IPS DF 6.9 (cell line): ENCODE measurements at regions not wholly inside any gene's neighbourhood (a gene's known extent, or its start where the extent isn't known, plus 50 kb on each side); places are given as distances from the start of the nearest gene placed in this dataset.

ENCODE experiments used
- DNase-seq: peaks from one replicate; pipeline ENCODE4 v3.0.0-alpha.2; 2013; ENCODE audit warnings: low read depth, low spot score
- H3K27ac ChIP-seq: one replicate; pipeline ENCODE4 v1.5.1; 2013; ENCODE audit warnings: low read length, control low read depth
- H3K27me3 ChIP-seq: 2 replicates; pipeline ENCODE4 v1.6.1; 2013; ENCODE audit warnings: mild to moderate bottlenecking, low read length; ENCODE audit not compliant: control insufficient read depth, insufficient read depth
- H3K36me3 ChIP-seq: 2 replicates; pipeline ENCODE4 v1.6.1; 2013; ENCODE audit warnings: low read length; ENCODE audit not compliant: control insufficient read depth, insufficient read depth
- H3K4me1 ChIP-seq: 2 replicates; pipeline ENCODE4 v1.6.1; 2013; ENCODE audit warnings: low read length; ENCODE audit not compliant: control insufficient read depth, insufficient read depth
- H3K4me3 ChIP-seq: 2 replicates; pipeline ENCODE4 v1.5.1; 2013; ENCODE audit warnings: mild to moderate bottlenecking, low read length
- H3K9me3 ChIP-seq: 2 replicates; pipeline ENCODE4 v1.6.1; 2013; ENCODE audit warnings: low read length, inconsistent platforms; ENCODE audit not compliant: control insufficient read depth, insufficient read depth
- WGBS: extraction: QIAGEN DNeasy Blood & Tissue Kit; methylation state at CpG from one replicate; pipeline ENCODE4 v1.1.7; 2013; ENCODE audit warnings: mixed read lengths, missing lambda C conversion rate; ENCODE audit not compliant: insufficient read length, insufficient coverage; 5-methylcytosine and 5-hydroxymethylcytosine counted together

- Histone ChIP-seq H3K27me3 (no peaks in the 10 kb centered on the region), H3K36me3 (no peaks in the 10 kb centered on the region), H3K9me3 (no peaks in the 10 kb centered on the region), H3K4me1 (no peaks in the 10 kb centered on the region), H3K4me3 (no peak overlapping the region), H3K27ac (no peak overlapping the region)
- DNase-seq: no peak
- no CpG with 5 or more reads among the region's 1 CpG for WGBS
These were observed 464.7 kb upstream of the FAM47C start for GRCh38 chrX:36543499-36543898.

DNA sequence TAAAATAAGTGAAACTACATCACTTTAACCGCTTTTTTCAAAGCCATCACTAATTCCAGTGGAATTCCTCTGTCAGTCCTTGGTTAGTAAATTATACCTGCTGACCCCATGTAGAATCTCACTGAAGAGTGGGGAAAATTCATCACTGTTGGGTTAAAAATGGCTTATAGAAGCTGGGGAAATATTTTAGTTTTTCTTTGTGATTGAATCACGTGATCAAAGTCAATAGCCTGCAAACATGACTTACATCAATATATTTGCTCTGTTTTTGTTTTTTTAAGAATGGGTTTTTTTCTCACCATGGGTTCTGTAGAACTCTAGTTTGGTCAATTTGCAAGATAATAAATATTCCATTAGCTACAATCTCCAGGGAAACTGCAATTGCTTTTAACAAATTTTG, 445.2 kb upstream of the FAM47C start:
- Histone ChIP-seq H3K4me1 (no peaks in the 10 kb centered on the region), H3K9me3 (no peaks in the 10 kb centered on the region), H3K4me3 (no peak overlapping the region), H3K27ac (no peak overlapping the region), H3K36me3 (no peaks in the 10 kb centered on the region), H3K27me3 (no peaks in the 10 kb centered on the region)
- no CpG with 5 or more reads among the region's 2 CpGs for WGBS
- DNase-seq: no peak

DNA sequence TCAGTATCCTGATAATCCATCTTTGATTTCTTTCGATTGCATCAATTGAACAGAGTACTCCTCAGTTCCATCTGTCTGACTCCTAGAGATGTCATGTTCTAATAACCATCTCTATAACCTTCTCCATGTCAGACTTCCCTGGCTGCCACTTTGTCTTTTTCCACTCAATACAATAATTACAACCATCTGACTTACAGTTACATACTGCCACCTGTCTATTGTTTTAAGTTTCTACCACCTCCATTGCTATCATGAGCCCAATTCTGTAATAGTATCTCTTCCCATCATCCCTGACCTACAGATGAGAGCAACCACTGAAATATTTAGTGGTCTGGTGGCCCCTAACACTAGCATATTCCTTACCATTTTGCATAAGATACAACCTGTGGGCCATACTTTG, 439.2 kb upstream of the FAM47C start:
- Histone ChIP-seq H3K4me3 (no peak overlapping the region), H3K4me1 (no peaks in the 10 kb centered on the region), H3K36me3 (no peaks in the 10 kb centered on the region), H3K9me3 (no peaks in the 10 kb centered on the region), H3K27ac (no peak overlapping the region), H3K27me3 (no peaks in the 10 kb centered on the region)
- DNase-seq: no peak
- no CpG with 5 or more reads among the region's 1 CpG for WGBS

DNA sequence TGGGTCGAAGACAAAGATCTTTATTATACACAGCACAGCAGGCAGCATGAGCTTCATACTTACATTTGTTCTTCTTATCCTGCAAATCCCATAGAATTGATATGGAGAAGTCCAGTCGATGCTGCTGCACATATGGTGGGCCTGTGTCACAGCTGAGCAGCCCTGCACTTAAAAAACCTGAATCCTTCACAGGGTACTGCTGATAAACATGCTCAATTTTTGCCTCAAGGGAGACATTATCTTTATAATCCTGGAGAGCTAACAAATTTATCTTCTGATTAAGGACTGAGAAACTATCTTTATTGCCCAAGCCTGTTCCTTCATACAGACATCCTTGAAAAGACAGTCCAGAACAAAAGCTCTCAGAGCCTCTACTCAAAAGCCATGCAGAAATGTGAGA, 434.4 kb upstream of the FAM47C start:
- Histone ChIP-seq H3K4me3 (no peak overlapping the region), H3K9me3 (no peaks in the 10 kb centered on the region), H3K27me3 (no peaks in the 10 kb centered on the region), H3K4me1 (peaks cover 2% of the 10 kb centered on the region; the same call in 1 of the 2 replicates), H3K36me3 (no peaks in the 10 kb centered on the region), H3K27ac (no peak overlapping the region)
- WGBS: no CpG with 5 or more reads among the region's 2 CpGs
- DNase-seq: no peak

- no CpG with 5 or more reads among the region's 3 CpGs for WGBS
- Histone ChIP-seq H3K27me3 (no peaks in the 10 kb centered on the region), H3K9me3 (no peaks in the 10 kb centered on the region), H3K27ac (no peak overlapping the region), H3K4me1 (peaks cover 2% of the 10 kb centered on the region; the same call in 1 of the 2 replicates), H3K4me3 (no peak overlapping the region), H3K36me3 (no peaks in the 10 kb centered on the region)
- peak; percentile 13 for DNase-seq
These were observed 432.5 kb upstream of the FAM47C start for GRCh38 chrX:36575670-36576069.

DNA sequence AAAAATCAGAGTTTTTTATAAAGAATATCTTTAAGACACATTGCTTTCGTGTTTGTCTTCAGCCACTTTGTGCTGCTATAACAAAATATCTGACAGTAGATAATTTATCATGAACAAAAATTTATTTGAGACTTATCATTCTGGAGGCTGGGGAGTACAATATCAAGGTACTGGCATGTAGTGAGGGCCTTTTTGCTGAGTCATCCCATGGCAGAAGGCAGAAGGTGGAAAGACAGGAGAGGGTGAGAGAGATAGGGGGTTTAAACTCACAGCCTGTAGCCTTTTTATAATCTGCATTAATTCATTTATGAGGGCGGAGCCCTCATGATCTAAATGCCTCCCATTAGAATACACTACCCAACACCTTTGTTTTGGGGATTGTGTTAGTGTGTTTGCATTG, 431.2 kb upstream of the FAM47C start:
- no peaks in the 10 kb centered on the region for H3K36me3 ChIP-seq
- no peaks in the 10 kb centered on the region for H3K9me3 ChIP-seq
- no CpG with 5 or more reads among the region's 2 CpGs for WGBS
- no peak for DNase-seq
- H3K4me3 ChIP-seq: no peak overlapping the region
- H3K4me1 ChIP-seq: peaks cover 2% of the 10 kb centered on the region; the same call in 1 of the 2 replicates
- H3K27ac ChIP-seq: no peak overlapping the region
- H3K27me3 ChIP-seq: no peaks in the 10 kb centered on the region

DNA sequence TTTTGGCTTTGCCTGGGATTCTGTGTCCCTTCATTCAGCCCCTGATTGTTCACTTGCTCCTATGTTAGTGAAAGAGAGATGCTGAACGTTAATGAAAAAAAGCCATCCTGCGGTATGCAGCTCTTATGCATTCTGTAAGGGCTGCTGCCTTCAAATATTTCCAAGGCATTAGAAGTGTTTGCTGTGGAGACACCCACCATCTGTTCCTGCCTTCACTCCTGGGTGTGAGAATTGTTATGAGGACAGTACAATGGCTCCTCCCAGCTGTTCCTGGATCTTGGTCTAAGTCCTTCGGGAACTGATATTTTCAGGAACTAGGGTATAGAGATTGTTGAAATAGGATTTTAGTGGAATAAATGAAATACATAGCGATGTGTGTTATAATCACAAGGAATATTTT, 427.1 kb upstream of the FAM47C start:
- WGBS: 100% methylated on average over 1 of the region's 4 CpGs
- no peaks in the 10 kb centered on the region for H3K9me3 ChIP-seq
- no peak for DNase-seq

GRCh38 chrX:36583674-36584073, 424.5 kb upstream of the FAM47C start:
- no peaks in the 10 kb centered on the region for H3K9me3 ChIP-seq
- no peaks in the 10 kb centered on the region for H3K4me1 ChIP-seq
- H3K4me3 ChIP-seq: no peak overlapping the region
- H3K27me3 ChIP-seq: no peaks in the 10 kb centered on the region
- DNase-seq: no peak
- H3K36me3 ChIP-seq: no peaks in the 10 kb centered on the region
- no CpG with 5 or more reads among the region's 6 CpGs for WGBS
- H3K27ac ChIP-seq: no peak overlapping the region

More for the DNA sequence above, 427.1 kb upstream of the FAM47C start:
- Histone ChIP-seq H3K36me3 (no peaks in the 10 kb centered on the region), H3K4me3 (no peak overlapping the region), H3K27me3 (no peaks in the 10 kb centered on the region), H3K4me1 (no peaks in the 10 kb centered on the region), H3K27ac (no peak overlapping the region)

- Histone ChIP-seq H3K36me3 (no peaks in the 10 kb centered on the region), H3K27ac (no peak overlapping the region), H3K27me3 (no peaks in the 10 kb centered on the region), H3K9me3 (no peaks in the 10 kb centered on the region), H3K4me3 (no peak overlapping the region), H3K4me1 (no peaks in the 10 kb centered on the region)
- WGBS: no CpG with 5 or more reads among the region's 4 CpGs
- no peak for DNase-seq
These were observed 398.3 kb upstream of the FAM47C start for GRCh38 chrX:36609616-36610585.

DNA sequence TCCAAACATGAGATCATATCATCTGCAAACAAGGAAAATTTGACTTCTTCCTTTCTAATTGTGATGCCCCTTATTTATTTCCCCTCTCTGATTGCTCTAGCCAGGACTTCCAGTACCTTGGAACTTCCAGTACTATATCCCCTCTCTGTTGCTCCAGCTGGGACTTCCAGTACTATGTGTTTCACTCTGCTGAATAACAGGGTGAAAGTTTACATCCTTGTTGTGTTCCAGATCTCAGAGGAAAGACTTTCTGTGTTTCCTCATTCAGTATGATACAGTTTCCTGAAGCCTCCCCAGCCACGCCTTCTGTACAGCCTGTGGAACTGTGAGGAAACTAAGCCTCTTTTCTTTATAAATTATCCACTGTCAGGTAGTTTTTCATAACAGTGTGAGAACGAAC, 381.3 kb upstream of the FAM47C start:
- Histone ChIP-seq H3K27me3 (no peaks in the 10 kb centered on the region), H3K27ac (no peak overlapping the region), H3K9me3 (no peaks in the 10 kb centered on the region), H3K4me1 (no peaks in the 10 kb centered on the region), H3K4me3 (no peak overlapping the region), H3K36me3 (no peaks in the 10 kb centered on the region)
- WGBS: no CpG with 5 or more reads among the region's 2 CpGs
- no peak for DNase-seq

DNA sequence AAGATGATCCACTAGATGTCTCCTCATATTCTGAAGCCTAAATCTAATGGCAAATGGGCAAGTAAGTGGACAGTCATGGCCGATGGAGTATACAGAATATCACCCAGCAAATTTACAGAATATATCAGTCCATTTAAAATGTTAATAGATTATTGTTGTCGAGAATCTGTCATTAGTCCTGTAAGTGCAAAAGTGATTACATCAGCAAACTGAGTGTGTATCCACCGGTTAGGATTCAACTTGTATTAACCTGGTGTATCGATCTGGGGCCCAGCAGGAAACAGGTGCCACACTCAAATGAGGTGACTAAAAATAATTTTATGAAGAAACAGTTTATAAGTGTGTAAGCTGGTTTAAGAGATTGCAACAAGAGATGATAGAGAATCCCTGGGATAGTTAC, 367.9 kb upstream of the FAM47C start:
- Histone ChIP-seq H3K36me3 (no peaks in the 10 kb centered on the region), H3K4me1 (no peaks in the 10 kb centered on the region), H3K4me3 (no peak overlapping the region), H3K27ac (no peak overlapping the region), H3K9me3 (no peaks in the 10 kb centered on the region), H3K27me3 (no peaks in the 10 kb centered on the region)
- WGBS: no CpG with 5 or more reads among the region's 4 CpGs
- DNase-seq: no peak
